H9 (cell line): ENCODE measurements at regions not wholly inside any gene's neighbourhood (a gene's known extent, or its start where the extent isn't known, plus 50 kb on each side); places are given as distances from the start of the nearest gene placed in this dataset.

Source experiments
- DNase-seq: peaks from one replicate; pipeline ENCODE4 v3.0.0-alpha.2; 2017
- H2AFZ ChIP-seq: one replicate; pipeline ENCODE4 v1.6.1; 2013; ENCODE audit warnings: mild to moderate bottlenecking, low read length, control low read depth, moderate library complexity
- H2AK5ac ChIP-seq: 2 replicates; pipeline ENCODE4 v1.6.1; 2013; ENCODE audit warnings: low read length, control low read depth, mixed read lengths; ENCODE audit not compliant: insufficient read length
- H2BK120ac ChIP-seq: one replicate; pipeline ENCODE4 v1.6.1; 2013; ENCODE audit warnings: low read depth, mild to moderate bottlenecking, low read length, control low read depth, inconsistent platforms; ENCODE audit not compliant: poor library complexity, severe bottlenecking
- H2BK12ac ChIP-seq: 2 replicates; pipeline ENCODE4 v1.6.1; 2013; ENCODE audit warnings: low read length, control low read depth, mixed read lengths, low read depth; ENCODE audit not compliant: insufficient read length
- H2BK15ac ChIP-seq: 2 replicates; pipeline ENCODE4 v1.6.1; 2013; ENCODE audit warnings: low read depth, low read length, control low read depth
- H2BK20ac ChIP-seq: one replicate; pipeline ENCODE4 v1.6.1; 2013; ENCODE audit warnings: low read depth, mild to moderate bottlenecking, low read length, control low read depth, inconsistent platforms; ENCODE audit not compliant: poor library complexity, severe bottlenecking
- H2BK5ac ChIP-seq: 2 replicates; pipeline ENCODE4 v1.6.1; 2013; ENCODE audit warnings: low read length, control low read depth, mixed read lengths; ENCODE audit not compliant: insufficient read length
- H3K14ac ChIP-seq: 2 replicates; pipeline ENCODE4 v1.6.1; 2013; ENCODE audit warnings: low read length, control low read depth; ENCODE audit not compliant: insufficient read depth
- H3K18ac ChIP-seq: 2 replicates; pipeline ENCODE4 v1.6.1; 2013; ENCODE audit warnings: low read depth, mild to moderate bottlenecking, mixed read lengths, low read length, control low read depth; ENCODE audit not compliant: insufficient read length
- H3K23ac ChIP-seq: 2 replicates; pipeline ENCODE4 v1.6.1; 2013; ENCODE audit warnings: low read length, control low read depth, mixed read lengths, low read depth; ENCODE audit not compliant: insufficient read length
- H3K23me2 ChIP-seq: 2 replicates; pipeline ENCODE4 v1.6.1; 2013; ENCODE audit warnings: low read depth, mild to moderate bottlenecking, mixed read lengths, low read length, control low read depth; ENCODE audit not compliant: insufficient read length, poor library complexity, severe bottlenecking
- H3K27ac ChIP-seq: 2 replicates; pipeline ENCODE4 v1.5.1; 2013; ENCODE audit warnings: low read length, control low read depth, mixed read lengths, low read depth; ENCODE audit not compliant: insufficient read length
- H3K27me3 ChIP-seq: 2 replicates; pipeline ENCODE4 v1.6.1; 2013; ENCODE audit warnings: low read length, control low read depth, inconsistent platforms; ENCODE audit not compliant: insufficient read depth
- H3K4ac ChIP-seq: 2 replicates; pipeline ENCODE4 v1.6.1; 2013; ENCODE audit warnings: low read depth, mild to moderate bottlenecking, control low read depth, inconsistent platforms, low read length, moderate library complexity
- H3K4me1 ChIP-seq: 2 replicates; pipeline ENCODE4 v1.6.1; 2013; ENCODE audit warnings: low read length, control low read depth, inconsistent platforms; ENCODE audit not compliant: insufficient read depth
- H3K4me2 ChIP-seq: 2 replicates; pipeline ENCODE4 v1.6.1; 2013; ENCODE audit warnings: low read length, control low read depth, mixed read lengths; ENCODE audit not compliant: insufficient read length, insufficient read depth
- H3K56ac ChIP-seq: 2 replicates; pipeline ENCODE4 v1.6.1; 2013; ENCODE audit warnings: low read depth, mild to moderate bottlenecking, mixed read lengths, low read length, control low read depth; ENCODE audit not compliant: insufficient read length
- H3K79me1 ChIP-seq: 2 replicates; pipeline ENCODE4 v1.6.1; 2013; ENCODE audit warnings: low read depth, mild to moderate bottlenecking, moderate library complexity, low read length, control low read depth, inconsistent platforms; ENCODE audit not compliant: insufficient read depth, poor library complexity, severe bottlenecking
- H3K79me2 ChIP-seq: 2 replicates; pipeline ENCODE4 v1.6.1; 2013; ENCODE audit warnings: low read length, control low read depth, inconsistent platforms; ENCODE audit not compliant: insufficient read depth
- H3K9ac ChIP-seq: 2 replicates; pipeline ENCODE4 v1.6.1; 2013; ENCODE audit warnings: low read length, control low read depth, mixed read lengths; ENCODE audit not compliant: insufficient read length; ENCODE audit errors: extremely low read depth
- H3K9me3 ChIP-seq: one replicate; pipeline ENCODE4 v1.6.1; 2013; ENCODE audit warnings: low read depth, low read length, inconsistent platforms; ENCODE audit not compliant: control insufficient read depth
- H3T11ph ChIP-seq: one replicate; pipeline ENCODE4 v1.6.1; 2013; ENCODE audit warnings: mild to moderate bottlenecking, low read length, control low read depth, inconsistent platforms
- H4K20me1 ChIP-seq: one replicate; pipeline ENCODE4 v1.6.1; 2013; ENCODE audit not compliant: control insufficient read depth, insufficient read length, insufficient read depth
- H4K5ac ChIP-seq: 2 replicates; pipeline ENCODE4 v1.6.1; 2013; ENCODE audit warnings: low read depth, mild to moderate bottlenecking, mixed read lengths, low read length, control low read depth; ENCODE audit not compliant: insufficient read length
- H4K8ac ChIP-seq: replicated peaks from 2 replicates; pipeline ENCODE4 v1.6.1; 2013; ENCODE audit warnings: low read length, control low read depth, mixed read lengths, low read depth; ENCODE audit not compliant: insufficient read length
- H4K91ac ChIP-seq: 2 replicates; pipeline ENCODE4 v1.6.1; 2013; ENCODE audit warnings: low read depth, mild to moderate bottlenecking, moderate library complexity, mixed read lengths, low read length, control low read depth; ENCODE audit not compliant: insufficient read length
- H3K27ac Mint-ChIP-seq, 3 experiments: 2 replicates in 2 of 3; 3 replicates in 1 of 3; pipeline ENCODE4 v1.8.0; 2020 to 2021; ENCODE audit warnings: mixed read lengths in 3 of 3, mild to moderate bottlenecking in 1 of 3, moderate library complexity in 1 of 3
- H3K27me3 Mint-ChIP-seq: 2 replicates; pipeline ENCODE4 v1.8.0; 2021; ENCODE audit warnings: low read depth, mild to moderate bottlenecking, moderate library complexity, mixed read lengths
- H3K36me3 Mint-ChIP-seq, 3 experiments: 2 replicates in 2 of 3; 3 replicates in 1 of 3; pipeline ENCODE4 v1.8.0; 2020 to 2021; ENCODE audit warnings: low read depth in 3 of 3, mixed read lengths in 3 of 3; ENCODE audit not compliant: insufficient read depth in 1 of 3
- H3K4me1 Mint-ChIP-seq, 2 experiments: 2 replicates each; pipeline ENCODE4 v1.8.0; 2020; ENCODE audit warnings: mixed read lengths in 2 of 2
- H3K4me3 Mint-ChIP-seq, 2 experiments: 2 replicates in 1 of 2; 3 replicates in 1 of 2; pipeline ENCODE4 v1.8.0; 2020 to 2021; ENCODE audit warnings: mild to moderate bottlenecking in 2 of 2, mixed read lengths in 2 of 2, moderate library complexity in 1 of 2
- H3K9me3 Mint-ChIP-seq, 2 experiments: 2 replicates in 1 of 2; 3 replicates in 1 of 2; pipeline ENCODE4 v1.8.0; 2020; ENCODE audit warnings: mild to moderate bottlenecking in 2 of 2, mixed read lengths in 2 of 2, moderate library complexity in 1 of 2
- CTCF ChIP-seq: fragments of 200-600 bp; sonication (generic); conservative IDR thresholded peaks from 3 replicates; pipeline ENCODE4 v1.8.0; 2021; ENCODE audit warnings: antibody characterized with exemption, mild to moderate bottlenecking
- WGBS: extraction: QIAGEN DNeasy Blood & Tissue Kit; methylation state at CpG from one replicate; pipeline ENCODE4 v1.1.7; 2013; ENCODE audit warnings: missing lambda C conversion rate, low lambda C conversion rate, mixed read lengths; ENCODE audit not compliant: insufficient read length; ENCODE audit errors: extremely low coverage; 5-methylcytosine and 5-hydroxymethylcytosine counted together

GRCh38 chr14:55843718-55844403 is 263.9 kb downstream of the KTN1 start:
- Histone ChIP-seq H4K5ac (no peak overlapping the region), H4K91ac (no peak overlapping the region), H3K9me3 (no peaks in the 10 kb centered on the region), H3K9ac (no peak overlapping the region), H3K23ac (no peak overlapping the region), H4K8ac (no peak overlapping the region), H2AK5ac (no peak overlapping the region), H4K20me1 (no peaks in the 10 kb centered on the region), H3K56ac (no peak overlapping the region), H2BK5ac (no peak overlapping the region), H3K4ac (no peak overlapping the region), H3T11ph (no peak overlapping the region), H2BK20ac (no peak overlapping the region), H2BK15ac (no peak overlapping the region), H3K14ac (no peak overlapping the region), H3K79me2 (no peaks in the 10 kb centered on the region), H3K27ac (no peak overlapping the region), H2BK120ac (no peak overlapping the region), H3K4me2 (no peak overlapping the region), H2BK12ac (no peak overlapping the region), H3K18ac (no peak overlapping the region), H3K23me2 (no peaks in the 10 kb centered on the region), H3K4me1 (no peaks in the 10 kb centered on the region), H3K79me1 (no peaks in the 10 kb centered on the region), H3K27me3 (no peaks in the 10 kb centered on the region), H2AFZ (no peak overlapping the region)
- Mint-ChIP-seq H3K27ac (no peak overlapping the region; a peak in 1 of 7 replicates), H3K4me3 (no peak overlapping the region), H3K9me3 (peaks cover 9 to 12% of the 10 kb centered on the region in 2 experiments; a peak in 4 of 5 replicates), H3K36me3 (peaks cover 1 to 20% (median 8%) of the 10 kb centered on the region in 3 experiments; a peak in 5 of 7 replicates), H3K27me3 (no peaks in the 10 kb centered on the region), H3K4me1 (no peaks in the 10 kb centered on the region)
- TF ChIP-seq CTCF = peak; percentile 46; the same call in 2 of the 3 replicates
- no CpG with 5 or more reads among the region's 8 CpGs for WGBS
- DNase-seq = no peak
